Ascending aorta (tissue), 2 donors: ENCODE measurements at regions not wholly inside any gene's neighbourhood (a gene's known extent, or its start where the extent isn't known, plus 50 kb on each side); places are given as distances from the start of the nearest gene placed in this dataset.

Experiments
- DNase-seq, 2 donors: peaks; one replicate each; pipeline ENCODE4 v3.0.0-alpha.2; 2019; ENCODE audit warnings: low spot score in 2 of 2
- H3K27ac ChIP-seq, 2 donors: fragments of 200-600 bp; sonication (generic); one replicate each; pipeline ENCODE4 v1.5.1; 2016 to 2017; ENCODE audit warnings: mild to moderate bottlenecking in 1 of 2
- H3K27me3 ChIP-seq: fragments of 200-600 bp; sonication (generic); one replicate; pipeline ENCODE4 v1.5.1; 2017
- H3K36me3 ChIP-seq, 2 donors: fragments of 200-600 bp; sonication (generic); one replicate each; pipeline ENCODE4 v1.5.1; 2016
- H3K4me1 ChIP-seq, 2 donors: fragments of 200-600 bp; sonication (generic); one replicate each; pipeline ENCODE4 v1.5.1; 2016 to 2017; ENCODE audit warnings: mild to moderate bottlenecking in 1 of 2
- H3K4me3 ChIP-seq, 2 donors: fragments of 200-600 bp; sonication (generic); one replicate each; pipeline ENCODE4 v1.5.1; 2016 to 2017; ENCODE audit warnings: mild to moderate bottlenecking in 1 of 2
- H3K9me3 ChIP-seq, 2 donors: fragments of 200-600 bp; sonication (generic); one replicate each; pipeline ENCODE4 v1.5.1; 2016
- intact Hi-C: fragments of 100-400 bp; cut with DNase I; formaldehyde crosslinking; loops from one replicate; pipeline ENCODE4 v1.15.1; 2023
- TF ChIP-seq, protein P1 (sequence below), 3 experiments: fragments of 200-600 bp in 2 of 3; fragments of 450-650 bp in 1 of 3; sonication (generic) in 2 of 3; IDR thresholded peaks; one replicate each; pipeline ENCODE4 v1.5.1; 2016 to 2019; ENCODE audit warnings: antibody characterized with exemption in 3 of 3, mild to moderate bottlenecking in 1 of 3, moderate library complexity in 1 of 3

DNA sequence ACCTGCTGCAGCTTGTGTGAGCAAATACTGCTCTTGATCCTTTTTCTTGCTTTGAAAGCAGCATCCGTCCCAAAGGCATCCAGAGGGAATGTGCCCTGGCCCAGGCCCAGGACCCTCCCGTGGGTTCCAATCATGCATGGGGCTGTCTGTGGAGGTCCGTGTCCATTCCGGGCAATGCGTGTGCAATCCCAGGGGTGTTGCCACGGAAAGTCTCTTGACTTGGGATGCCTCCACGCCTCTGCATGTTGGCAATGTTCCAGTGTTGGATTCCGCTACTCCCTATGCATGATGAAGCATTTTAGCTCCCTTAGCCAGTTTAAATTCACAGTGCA is 105.7 kb downstream of the SNRPN start:
- TF ChIP-seq, protein P1, sequence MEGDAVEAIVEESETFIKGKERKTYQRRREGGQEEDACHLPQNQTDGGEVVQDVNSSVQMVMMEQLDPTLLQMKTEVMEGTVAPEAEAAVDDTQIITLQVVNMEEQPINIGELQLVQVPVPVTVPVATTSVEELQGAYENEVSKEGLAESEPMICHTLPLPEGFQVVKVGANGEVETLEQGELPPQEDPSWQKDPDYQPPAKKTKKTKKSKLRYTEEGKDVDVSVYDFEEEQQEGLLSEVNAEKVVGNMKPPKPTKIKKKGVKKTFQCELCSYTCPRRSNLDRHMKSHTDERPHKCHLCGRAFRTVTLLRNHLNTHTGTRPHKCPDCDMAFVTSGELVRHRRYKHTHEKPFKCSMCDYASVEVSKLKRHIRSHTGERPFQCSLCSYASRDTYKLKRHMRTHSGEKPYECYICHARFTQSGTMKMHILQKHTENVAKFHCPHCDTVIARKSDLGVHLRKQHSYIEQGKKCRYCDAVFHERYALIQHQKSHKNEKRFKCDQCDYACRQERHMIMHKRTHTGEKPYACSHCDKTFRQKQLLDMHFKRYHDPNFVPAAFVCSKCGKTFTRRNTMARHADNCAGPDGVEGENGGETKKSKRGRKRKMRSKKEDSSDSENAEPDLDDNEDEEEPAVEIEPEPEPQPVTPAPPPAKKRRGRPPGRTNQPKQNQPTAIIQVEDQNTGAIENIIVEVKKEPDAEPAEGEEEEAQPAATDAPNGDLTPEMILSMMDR (IDR thresholded peaks at IDR 0.05), result no peak
- Histone ChIP-seq H3K27me3 (no peaks in the 10 kb centered on the region), H3K27ac (no peak overlapping the region), H3K9me3 (peaks cover 100% of the 10 kb centered on the region in 2 donors), H3K4me1 (no peaks in the 10 kb centered on the region), H3K36me3 (peaks cover 100% of the 10 kb centered on the region in 2 donors), H3K4me3 (no peak overlapping the region)
- DNase-seq, result no peak
- intact Hi-C loops, result no loop called here

DNA sequence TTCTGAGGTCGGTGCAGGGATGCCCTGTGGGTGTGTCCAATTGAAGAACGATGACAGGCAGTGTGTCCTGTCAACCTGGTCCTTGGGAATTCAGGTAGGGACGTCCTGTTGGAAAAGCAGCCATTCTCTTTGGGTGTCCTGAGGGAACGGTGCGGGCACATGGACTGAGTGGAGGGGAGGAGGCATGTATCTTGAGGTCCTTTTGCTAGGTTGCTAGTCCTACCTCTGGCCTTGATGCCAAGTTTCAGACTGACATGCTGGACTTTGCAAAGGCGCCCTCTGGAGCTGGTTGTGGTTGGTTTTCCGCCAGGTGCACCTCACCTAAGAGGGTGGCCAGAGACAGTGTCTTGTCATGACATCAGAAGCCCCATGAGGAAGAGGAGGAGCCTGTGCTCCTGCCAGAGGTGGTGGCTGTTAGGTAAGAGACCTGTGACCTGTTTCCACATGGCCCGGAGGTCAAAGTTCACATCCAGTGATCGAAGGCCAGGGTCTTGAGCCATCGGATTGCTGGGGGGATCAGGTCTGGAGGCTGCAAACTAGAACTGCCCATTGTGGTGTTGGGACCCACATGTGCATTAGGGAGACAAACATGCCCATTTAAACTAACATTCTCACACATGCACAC is 106.3 kb downstream of the SNRPN start:
- DNase-seq, result peak in 1 of 2 donors; percentile 41
- Histone ChIP-seq H3K4me1 (no peaks in the 10 kb centered on the region), H3K36me3 (peaks cover 100% of the 10 kb centered on the region in 2 donors), H3K27ac (no peak overlapping the region), H3K9me3 (peaks cover 100% of the 10 kb centered on the region in 2 donors), H3K27me3 (no peaks in the 10 kb centered on the region), H3K4me3 (no peak overlapping the region)
- intact Hi-C loops, result no loop called here
- TF ChIP-seq, protein P1 (IDR thresholded peaks at IDR 0.05), result no peak

DNA sequence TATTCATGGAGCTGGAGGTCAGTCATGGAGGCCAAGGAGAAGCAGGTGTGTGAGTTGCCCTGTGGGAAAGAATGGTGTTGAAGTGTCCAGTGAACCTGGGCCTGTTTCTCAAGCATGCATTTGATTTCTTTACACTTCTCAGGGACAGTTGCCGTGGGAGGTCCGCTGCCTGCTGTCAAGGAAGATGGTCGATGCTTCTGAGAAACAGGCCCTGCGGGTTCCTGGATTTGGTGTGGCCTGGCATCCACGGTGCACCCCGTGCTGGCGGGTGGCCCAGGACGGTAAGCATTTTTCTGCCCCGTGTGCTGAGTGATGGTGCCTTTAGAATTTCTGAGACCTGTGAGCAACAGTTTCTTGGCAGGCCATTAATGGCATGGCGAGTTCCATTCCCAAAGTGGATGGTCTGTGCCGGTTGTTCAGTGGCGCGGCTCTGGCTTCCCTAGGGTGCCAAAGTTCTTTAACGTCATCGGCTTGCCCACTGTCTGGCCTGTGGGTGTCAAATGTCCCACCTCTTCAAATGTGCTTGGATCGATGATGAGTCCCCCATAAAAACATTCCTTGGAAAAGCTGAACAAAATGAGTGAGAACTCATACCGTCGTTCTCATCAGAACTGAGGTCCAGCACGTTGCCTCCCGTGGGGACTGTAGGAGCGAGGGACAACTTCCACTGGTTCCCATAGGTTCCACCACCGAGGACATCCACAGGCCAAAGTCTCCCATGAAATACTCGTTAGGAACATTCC is 107.2 kb downstream of the SNRPN start:
- peaks cover 100% of the 10 kb centered on the region in 2 donors for H3K9me3 ChIP-seq
- H3K4me3 ChIP-seq, result no peak overlapping the region
- TF ChIP-seq, protein P1 (IDR thresholded peaks at IDR 0.05), result no peak
- H3K27ac ChIP-seq, result no peak overlapping the region
- H3K36me3 ChIP-seq, result peaks cover 100% of the 10 kb centered on the region in 2 donors
- H3K4me1 ChIP-seq, result no peaks in the 10 kb centered on the region
- intact Hi-C loops, result no loop called here
- peak in 1 of 2 donors; percentile 46 for DNase-seq
- no peaks in the 10 kb centered on the region for H3K27me3 ChIP-seq

DNA sequence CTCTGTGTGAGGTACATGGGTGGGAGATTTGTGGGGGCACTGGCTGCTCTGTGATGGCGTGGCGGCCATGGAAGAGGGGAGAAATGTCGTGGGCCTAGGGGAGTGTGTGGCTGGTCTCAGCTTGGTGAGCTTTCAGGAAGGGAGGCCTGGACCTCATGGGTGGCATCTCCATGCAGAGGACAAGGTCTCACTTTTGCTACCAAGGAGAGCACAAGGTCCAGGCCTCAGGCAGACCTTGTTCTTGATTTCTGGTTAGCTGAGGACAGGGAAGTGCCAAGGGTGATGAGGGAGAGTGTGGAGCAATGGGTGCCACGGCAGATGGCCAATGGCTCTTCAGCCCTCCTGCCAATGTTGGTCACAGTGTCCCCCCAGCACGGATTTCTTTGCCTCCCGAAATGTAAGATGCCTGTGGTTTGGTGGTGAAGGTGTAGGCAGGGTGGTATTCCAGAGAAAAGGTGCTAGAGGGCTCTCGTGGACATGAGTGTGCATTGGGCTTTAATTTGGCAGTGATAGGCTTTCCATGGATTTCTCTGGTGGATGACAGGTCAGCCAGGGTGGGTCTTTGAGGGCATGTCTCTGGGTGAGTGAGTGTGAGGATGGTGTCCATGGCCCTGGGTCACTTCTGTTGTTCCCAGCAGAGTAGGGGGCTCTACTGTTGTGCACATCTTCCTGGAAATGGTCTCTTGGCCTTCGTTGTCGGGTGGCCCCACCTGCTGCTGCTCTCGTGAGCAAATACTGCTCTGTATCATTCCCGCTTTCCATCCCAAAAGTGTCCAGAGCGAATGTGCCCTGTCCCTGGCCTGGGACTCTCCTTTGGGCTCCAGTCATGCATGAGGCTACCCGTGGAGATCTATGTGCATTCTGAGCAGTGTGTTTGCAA is 108.0 kb downstream of the SNRPN start:
- DNase-seq, result peak in 1 of 2 donors; percentile 55
- no peaks in the 10 kb centered on the region for H3K27me3 ChIP-seq
- peaks cover 100% of the 10 kb centered on the region in 2 donors for H3K36me3 ChIP-seq
- H3K4me1 ChIP-seq, result no peaks in the 10 kb centered on the region
- TF ChIP-seq, protein P1 (IDR thresholded peaks at IDR 0.05), result no peak
- H3K27ac ChIP-seq, result no peak overlapping the region
- peaks cover 100% of the 10 kb centered on the region in 2 donors for H3K9me3 ChIP-seq
- intact Hi-C loops, result no loop called here
- H3K4me3 ChIP-seq, result no peak overlapping the region

DNA sequence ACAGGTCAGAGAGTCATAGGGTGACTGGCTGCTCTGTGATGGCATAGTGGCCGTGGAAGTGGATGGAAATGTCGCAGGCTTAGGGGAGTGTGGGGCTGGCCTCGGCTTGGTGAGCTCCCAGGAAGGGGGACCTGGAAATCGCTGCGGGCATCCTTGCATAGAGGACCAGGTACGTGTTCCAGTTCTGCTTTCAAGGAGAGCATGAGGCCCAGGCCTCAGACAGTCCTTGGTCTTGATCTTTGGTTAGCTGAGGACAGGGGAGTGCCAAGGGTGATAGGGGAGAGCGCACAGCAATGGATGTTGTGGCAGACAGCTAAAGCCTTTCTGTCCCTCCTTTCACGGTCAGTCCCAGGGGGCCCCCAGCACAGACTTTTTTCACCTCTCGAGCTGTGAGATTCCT is 110.5 kb downstream of the SNRPN start:
- H3K4me3 ChIP-seq, result no peak overlapping the region
- intact Hi-C loops, result no loop called here
- H3K36me3 ChIP-seq, result peaks cover 100% of the 10 kb centered on the region in 2 donors
- TF ChIP-seq, protein P1 (IDR thresholded peaks at IDR 0.05), result no peak
- peaks cover 100% of the 10 kb centered on the region in 2 donors for H3K9me3 ChIP-seq
- DNase-seq, result no peak
- H3K4me1 ChIP-seq, result no peaks in the 10 kb centered on the region
- no peaks in the 10 kb centered on the region for H3K27me3 ChIP-seq
- H3K27ac ChIP-seq, result no peak overlapping the region
